Glomerular visceral epithelial cell (primary cell): ENCODE measurements at regions not wholly inside any gene's neighbourhood (a gene's known extent, or its start where the extent isn't known, plus 50 kb on each side); places are given as distances from the start of the nearest gene placed in this dataset.

Experiments used
- DNase-seq: peaks from one replicate; pipeline ENCODE4 v3.0.0-alpha.2; 2016; ENCODE audit errors: extremely low spot score

- no peak for DNase-seq
Observed at GRCh38 chr12:105705235-105705634, 374.7 kb downstream of the C12orf75 start.

GRCh38 chr12:105705765-105706164 is 375.3 kb downstream of the C12orf75 start:
- DNase-seq = peak; percentile 50

GRCh38 chr12:105706321-105706972 is 376.0 kb downstream of the C12orf75 start:
- DNase-seq = peak; percentile 81

GRCh38 chr12:105706973-105707334 is 376.5 kb downstream of the C12orf75 start:
- DNase-seq = peak; percentile 1

GRCh38 chr12:105713606-105714305 is 383.3 kb downstream of the C12orf75 start:
- no peak for DNase-seq

GRCh38 chr12:105716621-105717020 is 386.1 kb downstream of the C12orf75 start:
- no peak for DNase-seq

- peak; percentile 16 for DNase-seq
Observed at GRCh38 chr12:105721051-105721825, 390.7 kb downstream of the C12orf75 start.

GRCh38 chr12:105721891-105722290 is 391.4 kb downstream of the C12orf75 start:
- DNase-seq = no peak

- no peak for DNase-seq
Observed at GRCh38 chr12:105723066-105723465, 392.6 kb downstream of the C12orf75 start.

GRCh38 chr12:105723494-105723893 is 393.0 kb downstream of the C12orf75 start:
- DNase-seq = no peak

GRCh38 chr12:105724641-105725040 is 394.1 kb downstream of the C12orf75 start:
- no peak for DNase-seq

GRCh38 chr12:105725054-105725453 is 394.6 kb downstream of the C12orf75 start:
- no peak for DNase-seq

- no peak for DNase-seq
Observed at GRCh38 chr12:105729181-105729771, 398.8 kb downstream of the C12orf75 start.

GRCh38 chr12:105729926-105730325 is 399.4 kb downstream of the C12orf75 start:
- DNase-seq = no peak

GRCh38 chr12:105733579-105733978 is 403.1 kb downstream of the C12orf75 start:
- DNase-seq = no peak

- no peak for DNase-seq
Observed at GRCh38 chr12:105736498-105736897, 402.3 kb downstream of the NUAK1 start.

GRCh38 chr12:105738051-105738450 is 400.7 kb downstream of the NUAK1 start:
- DNase-seq = no peak

- DNase-seq = no peak
Observed at GRCh38 chr12:105740369-105740768, 398.4 kb downstream of the NUAK1 start.

GRCh38 chr12:105740970-105741725 is 397.6 kb downstream of the NUAK1 start:
- peak; percentile 12 for DNase-seq

- no peak for DNase-seq
Observed at GRCh38 chr12:105741786-105742566, 396.8 kb downstream of the NUAK1 start.

GRCh38 chr12:105742567-105742874 is 396.2 kb downstream of the NUAK1 start:
- no peak for DNase-seq
